Natural killer cell treated with Interleukin-12 subunit alpha and Interleukin-12 subunit beta and Interleukin-15 and Interleukin-18, amount 100 ng/mL, for 72 hours (primary cell): ENCODE measurements at regions not wholly inside any gene's neighbourhood (a gene's known extent, or its start where the extent isn't known, plus 50 kb on each side); places are given as distances from the start of the nearest gene placed in this dataset.
"Not testable (repeated sequence)": the region's sequence is repeated elsewhere in the genome, so short reads cannot be mapped to it uniquely, and the experiment has no call there.

Source experiments
- ATAC-seq, 2 donors: fragments of 150-1000 bp; cut with Tn5 transposase in 1 of 2; sonication (Bioruptor Pico), chemical (Tn5 transposase) in 1 of 2; 2 replicates each; pipeline ENCODE4 v1.10.0; 2021
- DNase-seq: peaks from one replicate; pipeline ENCODE4 v3.0.0; 2022; ENCODE audit warnings: low spot score
- H3K27ac Mint-ChIP-seq, 2 donors: 1 replicate in 1 of 2; 2 replicates in 1 of 2; pipeline ENCODE4 v1.8.0; 2022; ENCODE audit warnings: mixed read lengths in 2 of 2, mild to moderate bottlenecking in 1 of 2, moderate library complexity in 1 of 2
- H3K27me3 Mint-ChIP-seq, 2 donors: 1 replicate in 1 of 2; 2 replicates in 1 of 2; pipeline ENCODE4 v1.8.0; 2022; ENCODE audit warnings: mixed read lengths in 2 of 2
- H3K36me3 Mint-ChIP-seq: one replicate; pipeline ENCODE4 v1.8.0; 2022; ENCODE audit warnings: mixed read lengths
- H3K4me1 Mint-ChIP-seq, 2 donors: 1 replicate in 1 of 2; 2 replicates in 1 of 2; pipeline ENCODE4 v1.8.0; 2022; ENCODE audit warnings: low read depth in 2 of 2, mixed read lengths in 2 of 2, mild to moderate bottlenecking in 1 of 2
- H3K4me3 Mint-ChIP-seq: one replicate; pipeline ENCODE4 v1.8.0; 2022; ENCODE audit warnings: mixed read lengths
- H3K9me3 Mint-ChIP-seq: 2 replicates; pipeline ENCODE4 v1.8.0; 2022; ENCODE audit warnings: mixed read lengths

DNA sequence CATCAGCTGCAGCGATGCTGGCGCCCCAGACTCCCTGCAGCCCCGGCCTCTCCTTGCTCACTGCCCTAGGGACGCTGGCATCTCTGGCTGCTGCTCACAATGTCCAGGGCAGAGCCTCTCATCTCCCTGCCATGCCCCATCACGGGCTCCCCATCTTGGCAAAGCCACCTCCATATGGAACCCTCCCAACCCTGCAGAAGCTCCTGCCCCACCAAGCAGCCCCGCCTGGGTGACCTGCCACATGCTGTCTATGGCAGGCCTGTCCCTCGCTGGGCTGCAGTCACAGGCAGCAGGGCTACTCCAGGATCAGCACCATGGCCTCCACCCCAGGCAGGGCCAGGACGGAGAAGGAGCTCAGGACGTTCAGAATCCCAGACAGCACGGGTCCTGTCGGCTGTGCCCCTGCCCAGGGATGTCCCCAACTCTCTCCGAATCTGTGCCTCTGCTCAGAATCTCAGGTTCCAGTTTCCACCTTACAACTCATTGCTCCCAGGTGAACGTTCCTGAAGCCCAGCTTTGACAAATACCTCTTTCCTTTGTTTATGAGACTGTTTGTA is 58.4 kb downstream of the PLXNA1 start:
- Mint-ChIP-seq H3K4me1 (no peaks in the 10 kb centered on the region), H3K27me3 (no peaks in the 10 kb centered on the region), H3K27ac (no peak overlapping the region), H3K9me3 (no peaks in the 10 kb centered on the region), H3K36me3 (no peaks in the 10 kb centered on the region), H3K4me3 (no peak overlapping the region)
- ATAC-seq (peak in 1 of 2 donors; percentile 26), DNase-seq (peak; percentile 16)

DNA sequence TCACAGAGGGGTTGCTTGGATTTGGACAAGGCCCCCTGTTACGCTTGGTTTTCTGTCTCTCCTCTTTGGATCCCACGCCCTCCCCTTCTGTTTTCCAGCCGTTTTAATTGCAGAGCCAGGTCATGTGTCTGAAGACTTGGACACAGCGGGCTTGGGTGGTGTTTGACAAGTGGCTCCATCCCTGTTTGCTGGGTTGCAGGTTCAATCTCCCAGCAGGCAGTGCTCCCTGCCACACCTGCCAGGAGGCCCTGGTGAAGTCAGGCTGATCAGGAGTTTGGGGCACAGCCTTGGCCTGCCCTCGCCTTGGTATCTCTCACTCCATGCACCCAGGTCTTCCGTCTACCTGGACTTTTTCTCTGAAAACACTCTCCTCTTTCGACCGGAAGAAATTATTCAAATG is 59.0 kb downstream of the PLXNA1 start:
- no peak overlapping the region for H3K27ac Mint-ChIP-seq
- H3K4me1 Mint-ChIP-seq, result no peaks in the 10 kb centered on the region
- H3K27me3 Mint-ChIP-seq, result no peaks in the 10 kb centered on the region
- H3K9me3 Mint-ChIP-seq, result no peaks in the 10 kb centered on the region
- H3K4me3 Mint-ChIP-seq, result no peak overlapping the region
- H3K36me3 Mint-ChIP-seq, result no peaks in the 10 kb centered on the region
- DNase-seq (peak; percentile 38), ATAC-seq (no peak)

DNA sequence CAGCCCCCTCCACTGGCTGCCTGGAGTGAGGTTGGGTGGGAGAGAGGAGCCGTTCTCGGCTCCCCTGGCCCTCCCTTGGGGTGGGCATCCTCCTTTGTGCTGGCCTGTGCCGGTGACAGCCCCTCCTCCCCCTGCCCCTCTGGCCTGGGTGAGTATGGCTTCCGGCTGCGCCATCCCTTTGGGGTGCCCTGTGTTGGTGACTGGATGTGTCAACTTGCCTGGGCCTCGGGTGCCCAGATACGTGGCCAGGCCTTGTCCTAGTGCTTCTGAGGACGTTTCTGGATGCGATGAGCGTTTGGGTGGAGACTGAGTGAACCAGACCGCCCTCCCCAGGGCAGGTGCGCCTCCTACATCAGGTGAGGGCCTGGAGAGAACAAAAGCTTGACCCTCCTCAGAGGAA is 59.7 kb downstream of the PLXNA1 start:
- no peaks in the 10 kb centered on the region for H3K9me3 Mint-ChIP-seq
- DNase-seq (peak; percentile 54), ATAC-seq (no peak)
- no peak overlapping the region for H3K4me3 Mint-ChIP-seq
- no peaks in the 10 kb centered on the region for H3K27me3 Mint-ChIP-seq
- no peaks in the 10 kb centered on the region for H3K36me3 Mint-ChIP-seq
- no peaks in the 10 kb centered on the region for H3K4me1 Mint-ChIP-seq
- no peak overlapping the region for H3K27ac Mint-ChIP-seq

DNA sequence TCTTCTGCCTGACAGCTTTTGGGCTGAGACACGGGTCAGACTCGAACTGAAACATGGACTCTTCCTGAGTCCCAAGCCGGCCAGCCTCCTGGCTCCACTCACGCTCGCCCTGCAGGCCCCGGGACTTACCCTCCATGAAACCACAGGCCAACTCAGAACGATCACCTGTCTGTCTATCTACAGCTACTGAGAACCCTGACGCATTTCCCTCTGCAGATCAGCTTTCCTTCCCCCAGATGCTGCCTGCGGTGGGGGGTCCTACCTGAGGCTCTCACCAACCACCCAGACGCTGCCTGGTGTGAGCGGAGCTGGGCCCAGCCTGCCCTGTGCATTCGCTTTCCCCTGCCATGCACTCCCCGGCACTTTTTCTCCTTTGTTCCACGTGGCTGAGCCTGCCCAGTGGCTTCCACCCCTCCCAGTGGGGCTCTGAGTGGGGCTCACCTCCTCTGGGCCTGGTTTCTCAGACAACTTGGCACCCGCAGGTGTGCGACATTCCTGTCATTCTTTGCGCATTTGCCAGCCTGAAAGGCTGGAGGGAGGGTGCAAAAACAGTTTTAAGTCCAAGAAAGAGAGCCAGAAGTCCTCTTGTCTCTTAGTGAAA is 60.2 kb downstream of the PLXNA1 start:
- ATAC-seq (no peak), DNase-seq (peak; percentile 52)
- Mint-ChIP-seq H3K9me3 (no peaks in the 10 kb centered on the region), H3K36me3 (no peaks in the 10 kb centered on the region), H3K27me3 (peaks cover 0 to 2% of the 10 kb centered on the region in 2 donors), H3K27ac (no peak overlapping the region), H3K4me3 (no peak overlapping the region), H3K4me1 (no peaks in the 10 kb centered on the region)

DNA sequence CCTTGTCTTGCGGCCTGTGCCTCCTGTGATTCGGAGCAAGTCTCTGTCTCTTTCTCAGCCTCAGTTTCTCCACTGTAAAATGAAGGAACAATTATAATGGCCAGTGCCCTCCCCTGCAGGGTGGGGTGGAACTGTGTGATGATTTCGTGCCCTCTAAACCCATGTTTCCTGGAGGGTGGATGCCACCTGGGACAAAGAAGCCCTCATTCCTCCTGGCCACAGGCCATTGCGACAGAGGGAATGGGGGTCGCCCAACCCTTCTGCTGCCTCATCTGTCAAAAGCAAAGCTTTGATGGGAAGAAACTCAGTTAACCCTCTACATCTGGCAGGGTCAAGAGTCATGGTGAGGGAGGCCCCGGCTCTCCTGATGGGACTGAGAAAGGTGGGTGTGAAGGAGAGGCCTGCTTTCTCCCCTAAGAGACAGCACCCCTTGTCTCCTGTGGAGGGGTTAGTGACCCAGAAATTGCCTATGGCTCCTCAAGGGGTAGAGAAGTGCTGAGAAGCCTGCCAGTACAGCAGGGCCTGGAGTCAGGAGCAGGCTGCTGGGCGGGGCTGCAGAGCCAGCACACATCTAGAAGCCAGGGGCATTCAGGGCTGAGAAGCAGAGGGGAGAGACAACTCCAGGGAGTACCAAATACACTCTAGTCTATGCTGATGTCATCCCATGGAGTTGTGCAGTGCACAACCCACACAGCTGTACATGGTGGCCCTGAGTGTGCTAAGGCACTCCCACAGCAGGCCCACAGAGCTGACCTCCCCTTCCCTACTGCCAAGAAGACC is 61.0 kb downstream of the PLXNA1 start:
- Mint-ChIP-seq H3K4me3 (no peak overlapping the region), H3K9me3 (no peaks in the 10 kb centered on the region), H3K36me3 (no peaks in the 10 kb centered on the region), H3K27ac (no peak overlapping the region), H3K4me1 (no peaks in the 10 kb centered on the region), H3K27me3 (peaks cover 2 to 5% of the 10 kb centered on the region in 2 donors)
- ATAC-seq (no peak), DNase-seq (peak; percentile 52)

DNA sequence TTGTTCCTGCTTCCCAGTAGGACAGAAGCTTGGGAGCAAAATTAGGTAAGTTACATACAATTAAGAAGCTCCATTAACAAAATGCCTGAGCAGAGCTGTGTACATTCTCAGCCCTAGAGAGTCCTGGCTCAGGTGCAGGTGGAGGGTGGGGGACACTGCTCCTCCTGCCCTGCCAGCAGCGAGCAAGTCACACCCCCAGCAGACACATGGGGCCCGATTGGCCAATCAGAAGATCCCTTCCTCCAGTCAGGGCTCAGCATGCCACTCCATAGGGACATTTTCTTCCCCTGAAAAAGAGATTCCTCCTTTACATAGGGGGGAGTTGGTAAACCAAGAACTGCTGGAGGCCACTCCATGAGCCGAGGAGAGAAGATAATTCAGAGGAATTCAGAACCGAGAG is 62.1 kb downstream of the PLXNA1 start:
- ATAC-seq (no peak), DNase-seq (peak; percentile 15)
- no peaks in the 10 kb centered on the region for H3K4me1 Mint-ChIP-seq
- no peak overlapping the region for H3K27ac Mint-ChIP-seq
- no peaks in the 10 kb centered on the region for H3K36me3 Mint-ChIP-seq
- H3K9me3 Mint-ChIP-seq, result no peaks in the 10 kb centered on the region
- peaks cover 5 to 13% of the 10 kb centered on the region in 2 donors for H3K27me3 Mint-ChIP-seq
- no peak overlapping the region for H3K4me3 Mint-ChIP-seq

DNA sequence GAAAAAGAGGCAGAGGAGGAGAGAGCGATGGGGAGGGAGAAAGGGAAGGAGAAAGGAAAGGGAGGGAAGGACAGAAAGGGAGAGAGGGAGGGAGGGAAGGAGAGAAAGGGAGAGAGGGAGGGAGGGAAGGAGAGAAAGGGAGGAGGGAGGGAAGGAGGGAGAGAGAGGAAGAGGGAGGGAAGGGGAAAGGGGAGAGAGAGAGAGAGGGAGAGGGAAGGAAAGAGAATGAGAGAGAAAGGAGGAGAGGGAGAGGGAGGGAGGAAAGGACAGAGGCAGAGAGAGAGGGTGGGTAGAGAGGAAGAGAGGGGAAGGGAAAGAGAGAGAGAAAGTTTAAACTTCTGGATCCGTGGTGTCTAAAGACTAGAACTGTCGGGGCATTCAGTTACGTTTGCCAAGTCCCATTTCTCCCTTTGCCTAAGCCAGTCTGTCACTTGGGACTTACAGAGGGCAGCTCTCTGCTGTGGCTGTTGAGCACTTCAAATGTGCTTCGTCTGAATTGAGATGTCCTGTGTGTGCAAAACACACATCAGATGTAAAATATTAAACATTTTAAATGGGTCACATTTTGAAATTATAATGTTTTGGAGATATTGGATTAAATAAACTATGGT is 62.6 kb downstream of the PLXNA1 start:
- ATAC-seq, result no peak

DNA sequence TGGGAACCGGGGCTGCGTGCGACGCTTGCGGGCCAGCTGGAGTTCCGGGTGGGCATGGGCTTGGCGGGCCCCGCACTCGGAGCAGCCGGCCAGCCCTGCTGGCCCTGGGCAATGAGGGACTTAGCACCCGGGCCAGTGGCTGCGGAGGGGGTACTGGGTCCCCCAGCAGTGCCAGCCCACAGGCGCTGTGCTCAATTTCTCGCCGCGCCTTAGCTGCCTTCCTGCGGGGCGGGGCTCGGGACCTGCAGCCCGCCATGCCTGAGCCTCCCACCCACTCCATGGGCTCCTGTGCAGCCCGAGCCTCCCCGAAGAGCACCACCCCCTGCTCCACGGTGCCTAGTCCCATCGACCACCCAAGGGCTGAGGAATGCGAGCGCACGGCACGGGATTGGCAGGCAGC is 63.8 kb downstream of the PLXNA1 start:
- not testable (repeated sequence) for H3K4me1 Mint-ChIP-seq, H3K9me3 Mint-ChIP-seq, H3K36me3 Mint-ChIP-seq, H3K27ac Mint-ChIP-seq, H3K4me3 Mint-ChIP-seq, ATAC-seq
- H3K27me3 Mint-ChIP-seq, result peaks cover 5 to 13% of the 10 kb centered on the region in 2 donors
- DNase-seq, result peak; percentile 38

More for the DNA sequence above, 62.6 kb downstream of the PLXNA1 start:
- DNase-seq, result no peak
- no peaks in the 10 kb centered on the region for H3K4me1 Mint-ChIP-seq
- peaks cover 5 to 13% of the 10 kb centered on the region in 2 donors for H3K27me3 Mint-ChIP-seq
- no peaks in the 10 kb centered on the region for H3K36me3 Mint-ChIP-seq
- no peak overlapping the region for H3K4me3 Mint-ChIP-seq
- no peak overlapping the region for H3K27ac Mint-ChIP-seq
- H3K9me3 Mint-ChIP-seq, result no peaks in the 10 kb centered on the region

DNA sequence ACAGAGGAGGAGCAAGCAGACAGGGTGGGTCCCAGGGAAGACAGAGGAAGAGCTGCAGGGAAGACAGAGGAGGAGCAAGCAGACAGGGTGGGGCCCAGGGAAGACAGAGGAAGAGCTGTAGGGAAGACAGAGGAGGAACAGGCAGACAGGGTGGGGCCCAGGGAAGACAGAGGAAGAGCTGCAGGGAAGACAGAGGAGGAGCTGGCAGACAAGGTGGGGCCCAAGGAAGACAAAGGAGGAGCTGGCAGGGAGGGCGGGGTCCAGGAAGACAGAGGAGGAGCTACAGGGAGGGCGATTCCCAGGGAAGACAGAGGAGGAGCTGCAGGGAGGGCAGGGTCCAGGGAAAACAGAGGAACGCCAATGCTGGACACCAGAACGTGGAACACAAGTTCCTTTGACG is 66.5 kb downstream of the PLXNA1 start:
- no peak overlapping the region for H3K27ac Mint-ChIP-seq
- H3K9me3 Mint-ChIP-seq, result no peaks in the 10 kb centered on the region
- no peak overlapping the region for H3K4me3 Mint-ChIP-seq
- H3K4me1 Mint-ChIP-seq, result no peaks in the 10 kb centered on the region
- H3K27me3 Mint-ChIP-seq, result peaks cover 5 to 13% of the 10 kb centered on the region in 2 donors
- no peaks in the 10 kb centered on the region for H3K36me3 Mint-ChIP-seq
- ATAC-seq (no peak), DNase-seq (no peak)

DNA sequence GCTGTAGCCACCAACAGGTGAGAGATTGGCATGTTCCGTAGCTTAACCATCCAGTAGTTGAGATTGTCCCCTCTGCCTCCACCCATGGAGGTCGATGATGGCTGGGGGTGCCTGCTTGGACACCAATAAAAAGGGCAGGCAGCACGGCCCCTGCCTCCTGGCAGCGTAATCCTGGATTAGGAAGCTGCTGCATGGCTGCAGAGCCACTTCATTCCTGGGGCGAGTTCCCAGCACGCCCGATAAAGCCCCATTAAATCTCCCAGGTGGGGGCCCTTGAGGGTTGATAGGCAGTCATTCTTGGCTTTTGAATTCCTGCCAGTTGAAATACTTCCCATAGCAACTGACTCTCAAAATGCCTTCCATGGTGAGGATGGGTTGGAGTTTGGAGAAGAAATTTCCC is 67.8 kb downstream of the PLXNA1 start:
- Mint-ChIP-seq H3K4me1 (no peaks in the 10 kb centered on the region), H3K36me3 (no peaks in the 10 kb centered on the region), H3K27ac (no peak overlapping the region), H3K27me3 (peaks cover 5 to 13% of the 10 kb centered on the region in 2 donors), H3K9me3 (no peaks in the 10 kb centered on the region), H3K4me3 (no peak overlapping the region)
- ATAC-seq (no peak), DNase-seq (peak; percentile 26)

DNA sequence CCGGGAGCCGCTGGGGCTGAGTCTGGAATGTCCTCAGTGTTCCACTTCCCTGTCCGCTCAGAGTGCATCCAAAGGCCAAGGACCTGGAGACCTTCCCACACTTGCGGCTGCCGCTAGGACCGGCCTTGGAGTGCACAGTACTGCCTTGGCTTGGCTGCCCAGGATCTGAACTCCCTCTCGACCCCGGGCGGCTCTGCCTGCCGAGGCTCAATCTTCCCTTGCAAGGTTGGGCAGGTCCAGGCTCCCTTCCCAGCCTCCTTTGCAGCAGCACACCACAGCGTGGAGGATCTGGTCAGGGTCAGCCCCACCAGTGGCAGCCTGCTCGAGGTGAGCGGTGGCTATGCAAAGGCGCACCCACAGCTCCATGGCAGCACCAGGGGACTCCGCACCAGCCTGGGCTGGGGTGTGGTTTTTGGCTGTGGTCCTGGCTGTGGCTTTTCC is 69.2 kb downstream of the PLXNA1 start:
- ATAC-seq, result peak; percentile 44 to 50
- DNase-seq, result peak; percentile 16
- Mint-ChIP-seq H3K27me3 (peaks cover 5 to 13% of the 10 kb centered on the region in 2 donors), H3K36me3 (no peaks in the 10 kb centered on the region), H3K9me3 (no peaks in the 10 kb centered on the region), H3K27ac (no peak overlapping the region), H3K4me1 (no peaks in the 10 kb centered on the region), H3K4me3 (no peak overlapping the region)

DNA sequence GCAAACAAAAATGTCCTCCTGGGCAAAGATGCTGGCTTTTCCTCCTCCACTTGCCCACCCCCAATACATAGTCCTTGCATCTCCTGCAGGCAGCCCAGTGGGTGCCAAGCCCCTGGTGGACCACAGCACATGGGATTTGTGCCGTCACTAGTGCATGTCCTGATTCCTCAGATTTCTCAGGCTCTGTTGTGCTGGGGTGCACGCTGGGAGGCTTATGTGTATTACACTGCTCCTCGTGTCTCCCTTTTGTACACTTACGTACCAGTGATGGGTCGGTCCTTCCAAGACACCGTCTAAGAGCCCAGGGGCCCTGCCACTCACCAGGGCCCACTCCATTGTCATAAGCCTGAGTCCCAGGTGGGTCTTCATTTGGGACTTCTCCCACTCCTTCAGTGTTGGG is 70.1 kb downstream of the PLXNA1 start:
- Mint-ChIP-seq H3K36me3 (peaks cover 5% of the 10 kb centered on the region), H3K4me3 (no peak overlapping the region), H3K27me3 (peaks cover 9 to 19% of the 10 kb centered on the region in 2 donors), H3K4me1 (no peaks in the 10 kb centered on the region), H3K9me3 (peaks cover 5% of the 10 kb centered on the region), H3K27ac (no peak overlapping the region)
- DNase-seq (no peak), ATAC-seq (peak in 1 of 2 donors; percentile 34)

DNA sequence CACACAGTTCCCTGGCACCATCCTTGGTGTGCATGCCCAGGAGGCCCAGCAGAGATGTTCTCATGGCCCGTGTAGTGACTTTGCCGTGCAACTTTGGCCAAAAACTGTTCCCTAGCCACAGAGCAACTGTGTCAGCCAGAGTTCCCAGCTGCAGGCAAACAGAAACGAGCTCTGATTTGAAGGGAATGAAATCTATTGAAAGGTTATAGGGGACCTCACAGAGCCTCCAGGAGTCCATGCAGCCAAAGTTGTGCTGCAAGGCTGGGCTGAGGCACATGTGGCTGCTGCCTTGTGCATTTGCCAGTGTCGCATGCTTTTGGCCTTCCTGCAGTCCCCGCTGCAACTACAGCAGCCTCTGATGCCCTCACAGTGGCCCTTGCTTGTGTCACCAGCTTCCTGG is 70.5 kb downstream of the PLXNA1 start:
- ATAC-seq (no peak), DNase-seq (peak; percentile 12)
- peaks cover 5 to 19% of the 10 kb centered on the region in 2 donors for H3K27me3 Mint-ChIP-seq
- H3K4me3 Mint-ChIP-seq, result no peak overlapping the region
- H3K4me1 Mint-ChIP-seq, result no peaks in the 10 kb centered on the region
- H3K9me3 Mint-ChIP-seq, result peaks cover 5% of the 10 kb centered on the region
- H3K36me3 Mint-ChIP-seq, result peaks cover 5% of the 10 kb centered on the region
- H3K27ac Mint-ChIP-seq, result no peak overlapping the region

DNA sequence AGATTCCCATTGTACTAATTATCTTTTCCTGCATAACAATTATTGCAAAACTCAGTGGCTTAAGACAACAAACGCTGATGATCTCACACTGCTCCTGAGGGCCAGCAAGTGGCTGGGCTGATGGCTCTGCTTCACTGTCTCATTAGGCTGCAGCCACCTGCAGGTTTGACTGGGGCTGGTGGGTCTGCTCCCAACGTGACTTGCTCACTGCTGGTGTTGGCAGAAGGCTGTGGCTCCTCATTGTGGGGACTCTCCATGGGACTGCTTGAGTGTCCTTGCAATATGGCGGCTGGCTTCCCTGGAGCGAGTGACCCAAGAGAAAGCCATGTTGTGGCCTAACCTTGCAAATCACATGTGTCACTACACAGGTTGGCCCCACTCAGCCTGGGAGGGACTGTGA is 71.1 kb downstream of the PLXNA1 start:
- Mint-ChIP-seq H3K27me3 (peaks cover 6 to 21% of the 10 kb centered on the region in 2 donors), H3K4me3 (no peak overlapping the region), H3K36me3 (peaks cover 5% of the 10 kb centered on the region), H3K27ac (no peak overlapping the region), H3K4me1 (no peaks in the 10 kb centered on the region), H3K9me3 (peaks cover 5% of the 10 kb centered on the region)
- ATAC-seq (no peak), DNase-seq (peak; percentile 46)
